Uterus (tissue), 2 donors: ENCODE measurements at regions not wholly inside any gene's neighbourhood (a gene's known extent, or its start where the extent isn't known, plus 50 kb on each side); places are given as distances from the start of the nearest gene placed in this dataset.

ENCODE experiments used
- POLR2A ChIP-seq, 2 donors: fragments of 450-650 bp; IDR thresholded peaks; one replicate each; pipeline ENCODE4 v1.6.1; 2016; ENCODE audit warnings: antibody characterized with exemption in 2 of 2, mild to moderate bottlenecking in 1 of 2, moderate library complexity in 1 of 2
- TF ChIP-seq, protein P1 (sequence below), 4 experiments: fragments of 200-600 bp in 2 of 4; fragments of 450-650 bp in 2 of 4; sonication (generic) in 2 of 4; IDR thresholded peaks; one replicate each; pipeline ENCODE4 v1.5.1; 2016 to 2019; ENCODE audit warnings: antibody characterized with exemption in 4 of 4, mild to moderate bottlenecking in 2 of 4, moderate library complexity in 1 of 4

DNA sequence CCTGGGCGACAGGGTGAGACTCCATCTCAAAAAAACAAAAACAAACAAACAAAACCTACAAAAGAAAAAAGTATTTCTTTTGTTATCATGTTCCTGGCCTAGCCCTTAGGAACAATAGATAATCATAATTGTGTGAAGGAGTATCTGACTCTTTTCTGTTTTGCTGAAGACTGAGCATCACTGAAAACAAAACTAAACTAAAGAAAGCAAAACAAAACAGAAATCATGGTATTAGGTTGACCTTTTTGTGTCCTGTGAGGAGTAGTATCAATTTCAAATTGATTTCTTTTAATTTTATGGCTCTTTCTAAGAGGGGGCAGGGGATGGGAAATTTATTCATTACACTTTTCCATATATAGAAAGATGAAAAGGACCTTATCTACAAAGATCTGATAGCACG lies 246.0 kb downstream of the YTHDC2 start:
- TF ChIP-seq, protein P1, sequence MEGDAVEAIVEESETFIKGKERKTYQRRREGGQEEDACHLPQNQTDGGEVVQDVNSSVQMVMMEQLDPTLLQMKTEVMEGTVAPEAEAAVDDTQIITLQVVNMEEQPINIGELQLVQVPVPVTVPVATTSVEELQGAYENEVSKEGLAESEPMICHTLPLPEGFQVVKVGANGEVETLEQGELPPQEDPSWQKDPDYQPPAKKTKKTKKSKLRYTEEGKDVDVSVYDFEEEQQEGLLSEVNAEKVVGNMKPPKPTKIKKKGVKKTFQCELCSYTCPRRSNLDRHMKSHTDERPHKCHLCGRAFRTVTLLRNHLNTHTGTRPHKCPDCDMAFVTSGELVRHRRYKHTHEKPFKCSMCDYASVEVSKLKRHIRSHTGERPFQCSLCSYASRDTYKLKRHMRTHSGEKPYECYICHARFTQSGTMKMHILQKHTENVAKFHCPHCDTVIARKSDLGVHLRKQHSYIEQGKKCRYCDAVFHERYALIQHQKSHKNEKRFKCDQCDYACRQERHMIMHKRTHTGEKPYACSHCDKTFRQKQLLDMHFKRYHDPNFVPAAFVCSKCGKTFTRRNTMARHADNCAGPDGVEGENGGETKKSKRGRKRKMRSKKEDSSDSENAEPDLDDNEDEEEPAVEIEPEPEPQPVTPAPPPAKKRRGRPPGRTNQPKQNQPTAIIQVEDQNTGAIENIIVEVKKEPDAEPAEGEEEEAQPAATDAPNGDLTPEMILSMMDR (IDR thresholded peaks at IDR 0.05): no peak
- no peak for TF ChIP-seq POLR2A (IDR thresholded peaks at IDR 0.05)
